ENCODE measurements at regions not wholly inside any gene's neighbourhood (a gene's known extent, or its start where the extent isn't known, plus 50 kb on each side); places are given as distances from the start of the nearest gene placed in this dataset.

GRCh38 chr9:108456903-108457302 lies 398.9 kb downstream of the ACTL7B start:
- TF ChIP-seq CTCF (IDR thresholded peaks at IDR 0.05), result no peak
- no peak overlapping the region for H3K4me3 ChIP-seq
- H3K27me3 ChIP-seq (ENCODE audit: low read depth), result no peaks in the 10 kb centered on the region
- no peak overlapping the region for H3K27ac ChIP-seq
- H3K9me3 ChIP-seq, result no peaks in the 10 kb centered on the region
- H3K36me3 ChIP-seq, result no peaks in the 10 kb centered on the region
- H3K4me1 ChIP-seq, result no peaks in the 10 kb centered on the region
- ATAC-seq (no peak), DNase-seq (no peak)
- intact Hi-C loops (cut with DNase I), result no loop called here

GRCh38 chr9:108445431-108446071 lies 410.2 kb downstream of the ACTL7B start:
- Histone ChIP-seq H3K36me3 (no peaks in the 10 kb centered on the region), H3K4me3 (no peak overlapping the region), H3K27me3 (ENCODE audit: low read depth) (no peaks in the 10 kb centered on the region), H3K27ac (no peak overlapping the region), H3K4me1 (no peaks in the 10 kb centered on the region), H3K9me3 (no peaks in the 10 kb centered on the region)
- TF ChIP-seq CTCF (IDR thresholded peaks at IDR 0.05), result no peak
- DNase-seq, result no peak
- intact Hi-C loops (cut with DNase I), result no loop called here
- no peak for ATAC-seq

GRCh38 chr9:108444400-108445358 lies 411.1 kb downstream of the ACTL7B start:
- H3K27ac ChIP-seq, result no peak overlapping the region
- H3K4me1 ChIP-seq, result no peaks in the 10 kb centered on the region
- TF ChIP-seq CTCF (IDR thresholded peaks at IDR 0.05), result no peak
- DNase-seq (no peak), ATAC-seq (peak in 1 of 2 donors; percentile 17)
- no peaks in the 10 kb centered on the region for H3K9me3 ChIP-seq
- intact Hi-C loops (cut with DNase I), result no loop called here
- no peak overlapping the region for H3K4me3 ChIP-seq
- no peaks in the 10 kb centered on the region for H3K27me3 ChIP-seq (ENCODE audit: low read depth)
- no peaks in the 10 kb centered on the region for H3K36me3 ChIP-seq

- no peak overlapping the region for H3K27ac ChIP-seq
- ATAC-seq (no peak), DNase-seq (no peak)
- H3K27me3 ChIP-seq (ENCODE audit: low read depth), result no peaks in the 10 kb centered on the region
- TF ChIP-seq CTCF (IDR thresholded peaks at IDR 0.05), result no peak
- no peaks in the 10 kb centered on the region for H3K9me3 ChIP-seq
- intact Hi-C loops (cut with DNase I), result no loop called here
- H3K4me1 ChIP-seq, result no peaks in the 10 kb centered on the region
- H3K4me3 ChIP-seq, result no peak overlapping the region
- H3K36me3 ChIP-seq, result no peaks in the 10 kb centered on the region
These were observed 412.0 kb downstream of the ACTL7B start for GRCh38 chr9:108443741-108444140.

GRCh38 chr9:108443019-108443633 lies 412.7 kb downstream of the ACTL7B start:
- ATAC-seq (no peak), DNase-seq (no peak)
- intact Hi-C loops (cut with DNase I), result no loop called here

More at GRCh38 chr9:108443019-108443633, 412.7 kb downstream of the ACTL7B start:
- no peak for TF ChIP-seq CTCF (IDR thresholded peaks at IDR 0.05)
- no peaks in the 10 kb centered on the region for H3K4me1 ChIP-seq
- H3K4me3 ChIP-seq, result no peak overlapping the region
- H3K27me3 ChIP-seq (ENCODE audit: low read depth), result no peaks in the 10 kb centered on the region
- no peaks in the 10 kb centered on the region for H3K36me3 ChIP-seq
- no peaks in the 10 kb centered on the region for H3K9me3 ChIP-seq
- H3K27ac ChIP-seq, result no peak overlapping the region

Data from lower lobe of right lung (tissue), 2 donors.